SK-MEL-5 (cell line): ENCODE measurements at regions not wholly inside any gene's neighbourhood (a gene's known extent, or its start where the extent isn't known, plus 50 kb on each side); places are given as distances from the start of the nearest gene placed in this dataset.
"Not testable (repeated sequence)": the region's sequence is repeated elsewhere in the genome, so short reads cannot be mapped to it uniquely, and the experiment has no call there.

ENCODE experiments used
- DNase-seq: peaks from one replicate; pipeline ENCODE4 v3.0.0-alpha.2; 2016; ENCODE audit warnings: low read depth, low spot score
- in situ Hi-C: cut with HindIII; loops from 2 replicates; pipeline ENCODE4 v1.10.0; 2016; ENCODE audit warnings: low sequenced_read_pairs, high pct_unique_total_duplicates, low pct_unique_long_range_greater_than_20kb

GRCh38 chr7:27032839-27033238 is 63.0 kb downstream of the HOXA1 start:
- in situ Hi-C loops = no loop called here
- no peak for DNase-seq

- in situ Hi-C loops = no loop called here
- no peak for DNase-seq
These were observed 64.3 kb downstream of the HOXA1 start for GRCh38 chr7:27031289-27032172.

GRCh38 chr7:27030393-27031050 is 65.3 kb downstream of the HOXA1 start:
- DNase-seq = no peak
- in situ Hi-C loops = no loop called here

GRCh38 chr7:27025270-27025669 is 70.5 kb downstream of the HOXA1 start:
- in situ Hi-C loops = no loop called here
- no peak for DNase-seq

- in situ Hi-C loops = no loop called here
- DNase-seq = no peak
These were observed 85.7 kb downstream of the HOXA1 start for GRCh38 chr7:27010068-27010467.

- no peak for DNase-seq
- in situ Hi-C loops = no loop called here
These were observed 95.3 kb downstream of the HOXA1 start for GRCh38 chr7:27000496-27000895.

GRCh38 chr7:26998284-26998683 is 97.5 kb downstream of the HOXA1 start:
- DNase-seq, in situ Hi-C loops: not testable (repeated sequence)

- DNase-seq = no peak
- in situ Hi-C loops = no loop called here
These were observed 100.1 kb downstream of the HOXA1 start for GRCh38 chr7:26995666-26996065.

- DNase-seq = no peak
- in situ Hi-C loops = no loop called here
These were observed 101.7 kb downstream of the HOXA1 start for GRCh38 chr7:26993816-26994810.

- in situ Hi-C loops = no loop called here
- DNase-seq = no peak
These were observed 103.1 kb downstream of the HOXA1 start for GRCh38 chr7:26992670-26993069.

GRCh38 chr7:26991796-26992195 is 104.0 kb downstream of the HOXA1 start:
- DNase-seq = no peak
- in situ Hi-C loops = no loop called here

GRCh38 chr7:26989897-26990670 is 105.7 kb downstream of the HOXA1 start:
- in situ Hi-C loops = no loop called here

GRCh38 chr7:26988836-26989374 is 106.9 kb downstream of the HOXA1 start:
- DNase-seq = no peak
- in situ Hi-C loops = no loop called here

More at GRCh38 chr7:26989897-26990670, 105.7 kb downstream of the HOXA1 start:
- DNase-seq = no peak

- in situ Hi-C loops = no loop called here
- DNase-seq = no peak
These were observed 108.5 kb downstream of the HOXA1 start for GRCh38 chr7:26987338-26987737.

- no peak for DNase-seq
- in situ Hi-C loops = no loop called here
These were observed 113.8 kb upstream of the SKAP2 start for GRCh38 chr7:26978146-26978545.

GRCh38 chr7:26976840-26977239 is 112.5 kb upstream of the SKAP2 start:
- DNase-seq = no peak
- in situ Hi-C loops = no loop called here

- DNase-seq, in situ Hi-C loops: not testable (repeated sequence)
These were observed 107.5 kb upstream of the SKAP2 start for GRCh38 chr7:26971924-26972323.
